ENCODE measurements at regions not wholly inside any gene's neighbourhood (a gene's known extent, or its start where the extent isn't known, plus 50 kb on each side); places are given as distances from the start of the nearest gene placed in this dataset.

DNA sequence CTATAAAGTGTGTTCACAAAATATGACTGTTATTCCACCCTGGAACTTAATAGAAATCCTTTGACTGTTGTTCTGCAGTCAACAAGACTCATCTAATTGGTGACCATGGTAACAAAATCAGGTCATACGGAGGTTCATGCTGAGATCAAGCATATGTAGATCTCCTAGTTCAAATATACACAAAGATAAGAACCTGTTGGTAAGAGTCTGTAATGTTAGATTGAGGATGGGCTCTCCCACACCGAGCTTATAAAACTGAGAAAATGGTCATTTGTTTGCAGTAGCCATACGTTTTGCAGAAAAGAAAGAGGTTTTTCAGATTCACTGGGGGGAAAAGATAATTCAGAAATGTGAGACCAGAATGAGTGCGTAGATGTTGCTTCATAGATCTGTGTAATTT lies 468.1 kb downstream of the RPS6KC1 start:
- TF ChIP-seq, protein P1, sequence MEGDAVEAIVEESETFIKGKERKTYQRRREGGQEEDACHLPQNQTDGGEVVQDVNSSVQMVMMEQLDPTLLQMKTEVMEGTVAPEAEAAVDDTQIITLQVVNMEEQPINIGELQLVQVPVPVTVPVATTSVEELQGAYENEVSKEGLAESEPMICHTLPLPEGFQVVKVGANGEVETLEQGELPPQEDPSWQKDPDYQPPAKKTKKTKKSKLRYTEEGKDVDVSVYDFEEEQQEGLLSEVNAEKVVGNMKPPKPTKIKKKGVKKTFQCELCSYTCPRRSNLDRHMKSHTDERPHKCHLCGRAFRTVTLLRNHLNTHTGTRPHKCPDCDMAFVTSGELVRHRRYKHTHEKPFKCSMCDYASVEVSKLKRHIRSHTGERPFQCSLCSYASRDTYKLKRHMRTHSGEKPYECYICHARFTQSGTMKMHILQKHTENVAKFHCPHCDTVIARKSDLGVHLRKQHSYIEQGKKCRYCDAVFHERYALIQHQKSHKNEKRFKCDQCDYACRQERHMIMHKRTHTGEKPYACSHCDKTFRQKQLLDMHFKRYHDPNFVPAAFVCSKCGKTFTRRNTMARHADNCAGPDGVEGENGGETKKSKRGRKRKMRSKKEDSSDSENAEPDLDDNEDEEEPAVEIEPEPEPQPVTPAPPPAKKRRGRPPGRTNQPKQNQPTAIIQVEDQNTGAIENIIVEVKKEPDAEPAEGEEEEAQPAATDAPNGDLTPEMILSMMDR (IDR thresholded peaks at IDR 0.05), result no peak
- TF ChIP-seq POLR2A (IDR thresholded peaks at IDR 0.05), result no peak
